ENCODE measurements at regions not wholly inside any gene's neighbourhood (a gene's known extent, or its start where the extent isn't known, plus 50 kb on each side); places are given as distances from the start of the nearest gene placed in this dataset.

DNA sequence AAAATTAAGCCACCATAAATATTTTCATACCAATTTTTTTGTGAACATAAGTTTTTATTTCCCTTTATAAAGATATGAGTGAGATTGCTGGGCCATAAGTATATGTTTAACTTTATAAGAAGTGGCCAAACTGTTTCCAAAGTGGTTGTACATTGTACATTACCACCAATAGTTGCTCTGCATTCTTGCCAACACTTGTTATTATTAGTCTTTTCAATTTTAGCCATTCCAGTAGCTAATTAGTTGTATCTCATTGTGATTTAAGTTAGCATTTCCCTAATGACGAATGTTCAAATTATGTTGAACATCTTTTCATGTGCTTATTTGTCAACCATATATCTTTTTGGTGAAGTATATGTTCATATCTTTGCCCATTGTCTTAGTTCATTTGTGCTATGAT lies 64.0 kb upstream of the DNAH14 start:
- DNase-seq (ENCODE audit: low read depth in 1 of 2, low spot score in 2 of 2) (no peak), FAIRE-seq (no peak)
- Histone ChIP-seq H3K4me2 (ENCODE audit: insufficient read depth in 1 of 2, low read depth in 2 of 2, low read length in 2 of 2) (no peak overlapping the region), H3K18ac (ENCODE audit: extremely low read depth, low read length) (no peak overlapping the region), H4K20me1 (replicated peaks in 1 of 2; ENCODE audit: control insufficient read depth in 1 of 2, insufficient read depth in 2 of 2, low read length in 2 of 2) (no peaks in the 10 kb centered on the region), H4K8ac (ENCODE audit: extremely low read depth, insufficient read depth, low read length) (no peak overlapping the region), H2BK120ac (replicated peaks; ENCODE audit: low read depth, low read length) (no peak overlapping the region), H3K23me2 (ENCODE audit: low read depth, low read length) (no peaks in the 10 kb centered on the region), H3K14ac (ENCODE audit: insufficient read length) (no peak overlapping the region), H3K56ac (replicated peaks; ENCODE audit: insufficient read length, low read depth, low read length) (no peak overlapping the region), H2BK15ac (ENCODE audit: low read length) (no peak overlapping the region), H3K9me3 (ENCODE audit: insufficient read depth in 2 of 2, low read depth in 1 of 2, low read length in 1 of 2) (peaks cover 0 to 5% of the 10 kb centered on the region in 2 experiments; a peak in 2 of 4 replicates), H3K36me3 (ENCODE audit: control insufficient read depth in 2 of 4, insufficient read depth in 4 of 4, low read length in 3 of 4) (no peaks in the 10 kb centered on the region), H3K4ac (replicated peaks; ENCODE audit: insufficient read length, low read depth, low read length) (no peak overlapping the region), H2BK12ac (ENCODE audit: low read depth, low read length) (no peak overlapping the region), H2BK20ac (ENCODE audit: low read length) (no peak overlapping the region), H3K9ac (replicated peaks in 1 of 4; ENCODE audit: extremely low read depth in 1 of 4, low read depth in 3 of 4, low read length in 3 of 4) (no peak overlapping the region), H4K91ac (replicated peaks; ENCODE audit: insufficient read length, low read length) (no peak overlapping the region), H3K79me1 (ENCODE audit: low read depth, low read length) (no peaks in the 10 kb centered on the region), H2AK5ac (ENCODE audit: low read depth, low read length) (no peak overlapping the region), H2BK5ac (ENCODE audit: low read depth, low read length) (no peak overlapping the region), H3K27ac (ENCODE audit: low read depth, low read length) (no peak overlapping the region), H3K4me1 (replicated peaks in 1 of 4; ENCODE audit: control insufficient read depth in 3 of 4, insufficient read depth in 4 of 4, low read length in 3 of 4) (no peaks in the 10 kb centered on the region), H3K79me2 (ENCODE audit: control insufficient read depth in 1 of 2, insufficient read depth in 2 of 2, low read length in 2 of 2) (no peaks in the 10 kb centered on the region), H3K27me3 (replicated peaks in 1 of 4; ENCODE audit: control insufficient read depth in 3 of 4, extremely low read depth in 1 of 4, insufficient read depth in 3 of 4, low read length in 3 of 4) (no peaks in the 10 kb centered on the region), H2AFZ (ENCODE audit: low read length) (no peak overlapping the region), H3K4me3 (ENCODE audit: extremely low read depth in 1 of 4, insufficient read depth in 2 of 4, low read depth in 3 of 4, low read length in 4 of 4) (no peak overlapping the region), H4K5ac (ENCODE audit: insufficient read length, low read depth, low read length) (no peak overlapping the region), H3K23ac (ENCODE audit: insufficient read length) (no peak overlapping the region)
- ChIA-PET POLR2A (ENCODE audit: partially characterized antibody) (no interaction called here), CTCF (ENCODE audit: partially characterized antibody) (interaction anchor here (0.6 kb wide), 1 partner anchor 335 kb away, joined by 3 read pairs; no protein-coding TSS in a partner anchor)
- WGBS, 2 experiments (ENCODE audit: extremely low coverage in 1 of 2, insufficient coverage in 1 of 2, insufficient read length in 1 of 2, insufficient replicate concordance in 2 of 2, low coverage in 1 of 2, low lambda C conversion rate in 2 of 2, missing lambda C conversion rate in 1 of 2): 82% methylated on average over 1 of the region's 1 CpG; no CpG with 5 or more reads in 1 of the 2 experiments
- TF ChIP-seq CBX8 (IDR thresholded peaks at IDR 0.05; ENCODE audit: borderline replicate concordance, low read depth, low read length) (no peak), NANOG (IDR thresholded peaks at IDR 0.05; ENCODE audit: insufficient read depth, low read depth, low read length, poor library complexity, severe bottlenecking) (no peak), HDAC6 (IDR thresholded peaks at IDR 0.05; ENCODE audit: low read depth, low read length) (no peak), KDM1A (IDR thresholded peaks at IDR 0.05; ENCODE audit: borderline replicate concordance, low read length) (no peak), TBP (IDR thresholded peaks at IDR 0.05; ENCODE audit: low read depth, low read length) (no peak), CREB1 (IDR thresholded peaks at IDR 0.05) (no peak), GTF2F1 (IDR thresholded peaks at IDR 0.05; ENCODE audit: borderline replicate concordance, low read depth, low read length) (no peak), CHD1 (IDR thresholded peaks at IDR 0.05; ENCODE audit: low read depth, low read length) (no peak), EGR1 (IDR thresholded peaks at IDR 0.05; ENCODE audit: borderline replicate concordance, low read depth, low read length) (no peak), BRCA1 (IDR thresholded peaks at IDR 0.05; ENCODE audit: low read depth, low read length) (no peak), SUZ12 (IDR thresholded peaks at IDR 0.05; ENCODE audit: low read length) (no peak)
